ENCODE measurements at regions not wholly inside any gene's neighbourhood (a gene's known extent, or its start where the extent isn't known, plus 50 kb on each side); places are given as distances from the start of the nearest gene placed in this dataset.

DNA sequence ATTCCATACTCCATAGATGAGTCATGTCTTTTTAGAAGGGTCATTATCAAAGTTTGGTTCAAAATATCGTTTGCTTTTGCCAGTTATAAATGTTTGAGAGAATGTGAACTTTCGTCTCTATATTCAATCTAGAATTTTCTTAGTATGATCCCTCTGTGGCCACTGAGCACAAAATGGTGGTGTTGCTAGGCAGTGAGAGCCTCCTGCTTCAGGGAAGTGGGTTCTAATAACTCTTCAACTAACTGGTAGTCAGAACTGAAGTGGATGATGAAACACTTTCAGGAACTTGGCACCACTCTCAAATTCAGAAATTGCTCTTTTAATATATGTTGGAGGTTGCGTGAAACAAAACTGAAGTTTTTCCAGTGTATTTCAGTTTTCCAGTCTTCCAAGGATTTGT, 125.0 kb upstream of the DOK5 start:
- ATAC-seq = no peak
- Histone ChIP-seq H3K9me2 (ENCODE audit: insufficient read depth) (peaks cover 8% of the 10 kb centered on the region; the same call in 1 of the 2 replicates), H3F3A (replicated peaks; ENCODE audit: low read depth) (no peaks in the 10 kb centered on the region), H2AFZ (no peak overlapping the region), H4K20me1 (replicated peaks; ENCODE audit: insufficient read depth) (no peaks in the 10 kb centered on the region), H3K27me3 (ENCODE audit: insufficient read depth) (no peaks in the 10 kb centered on the region), H3K27ac (ENCODE audit: low read depth) (no peak overlapping the region), H3K4me1 (ENCODE audit: insufficient read depth) (peaks cover 22% of the 10 kb centered on the region), H3K4me3 (no peak overlapping the region), H3K79me2 (replicated peaks; ENCODE audit: insufficient read depth) (no peaks in the 10 kb centered on the region), H3K4me2 (no peak overlapping the region), H3K36me3 (ENCODE audit: insufficient read depth) (no peaks in the 10 kb centered on the region)
- Mint-ChIP-seq H3K27me3 (ENCODE audit: insufficient read depth, low read depth, poor library complexity) (peaks cover 4% of the 10 kb centered on the region), H3K36me3 (ENCODE audit: low read depth) (peaks cover 4% of the 10 kb centered on the region; the same call in 1 of the 3 replicates), H3K9me3 (no peaks in the 10 kb centered on the region), H3K27ac (no peak overlapping the region), H3K4me1 (peaks cover 17% of the 10 kb centered on the region), H3K4me3 (no peak overlapping the region)
- no peak for TF ChIP-seq ZNF114 (CRISPR knock-in tag; IDR thresholded peaks at IDR 0.05)
- TF ChIP-seq ZNF331 (CRISPR knock-in tag; IDR thresholded peaks at IDR 0.05; ENCODE audit: low read depth) = no peak
- no peak for TF ChIP-seq EZH2 (IDR thresholded peaks at IDR 0.05; ENCODE audit: low read depth, unreplicated experiment)
- TF ChIP-seq, protein P1, sequence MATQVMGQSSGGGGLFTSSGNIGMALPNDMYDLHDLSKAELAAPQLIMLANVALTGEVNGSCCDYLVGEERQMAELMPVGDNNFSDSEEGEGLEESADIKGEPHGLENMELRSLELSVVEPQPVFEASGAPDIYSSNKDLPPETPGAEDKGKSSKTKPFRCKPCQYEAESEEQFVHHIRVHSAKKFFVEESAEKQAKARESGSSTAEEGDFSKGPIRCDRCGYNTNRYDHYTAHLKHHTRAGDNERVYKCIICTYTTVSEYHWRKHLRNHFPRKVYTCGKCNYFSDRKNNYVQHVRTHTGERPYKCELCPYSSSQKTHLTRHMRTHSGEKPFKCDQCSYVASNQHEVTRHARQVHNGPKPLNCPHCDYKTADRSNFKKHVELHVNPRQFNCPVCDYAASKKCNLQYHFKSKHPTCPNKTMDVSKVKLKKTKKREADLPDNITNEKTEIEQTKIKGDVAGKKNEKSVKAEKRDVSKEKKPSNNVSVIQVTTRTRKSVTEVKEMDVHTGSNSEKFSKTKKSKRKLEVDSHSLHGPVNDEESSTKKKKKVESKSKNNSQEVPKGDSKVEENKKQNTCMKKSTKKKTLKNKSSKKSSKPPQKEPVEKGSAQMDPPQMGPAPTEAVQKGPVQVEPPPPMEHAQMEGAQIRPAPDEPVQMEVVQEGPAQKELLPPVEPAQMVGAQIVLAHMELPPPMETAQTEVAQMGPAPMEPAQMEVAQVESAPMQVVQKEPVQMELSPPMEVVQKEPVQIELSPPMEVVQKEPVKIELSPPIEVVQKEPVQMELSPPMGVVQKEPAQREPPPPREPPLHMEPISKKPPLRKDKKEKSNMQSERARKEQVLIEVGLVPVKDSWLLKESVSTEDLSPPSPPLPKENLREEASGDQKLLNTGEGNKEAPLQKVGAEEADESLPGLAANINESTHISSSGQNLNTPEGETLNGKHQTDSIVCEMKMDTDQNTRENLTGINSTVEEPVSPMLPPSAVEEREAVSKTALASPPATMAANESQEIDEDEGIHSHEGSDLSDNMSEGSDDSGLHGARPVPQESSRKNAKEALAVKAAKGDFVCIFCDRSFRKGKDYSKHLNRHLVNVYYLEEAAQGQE (IDR thresholded peaks at IDR 0.05; ENCODE audit: unreplicated experiment) = no peak
- TF ChIP-seq POLR2AphosphoS5 (IDR thresholded peaks at IDR 0.05; ENCODE audit: low read depth) = no peak
- no peak for TF ChIP-seq NANOG (IDR thresholded peaks at IDR 0.05; ENCODE audit: borderline replicate concordance)
- no peak for TF ChIP-seq JUNB (IDR thresholded peaks at IDR 0.05; ENCODE audit: unreplicated experiment)
- no peak for TF ChIP-seq STAT1 (IDR thresholded peaks at IDR 0.05; ENCODE audit: unreplicated experiment)
- no peak for TF ChIP-seq CREB1 (CRISPR knock-in tag; IDR thresholded peaks at IDR 0.05; ENCODE audit: low read depth)
- TF ChIP-seq, protein P2, sequence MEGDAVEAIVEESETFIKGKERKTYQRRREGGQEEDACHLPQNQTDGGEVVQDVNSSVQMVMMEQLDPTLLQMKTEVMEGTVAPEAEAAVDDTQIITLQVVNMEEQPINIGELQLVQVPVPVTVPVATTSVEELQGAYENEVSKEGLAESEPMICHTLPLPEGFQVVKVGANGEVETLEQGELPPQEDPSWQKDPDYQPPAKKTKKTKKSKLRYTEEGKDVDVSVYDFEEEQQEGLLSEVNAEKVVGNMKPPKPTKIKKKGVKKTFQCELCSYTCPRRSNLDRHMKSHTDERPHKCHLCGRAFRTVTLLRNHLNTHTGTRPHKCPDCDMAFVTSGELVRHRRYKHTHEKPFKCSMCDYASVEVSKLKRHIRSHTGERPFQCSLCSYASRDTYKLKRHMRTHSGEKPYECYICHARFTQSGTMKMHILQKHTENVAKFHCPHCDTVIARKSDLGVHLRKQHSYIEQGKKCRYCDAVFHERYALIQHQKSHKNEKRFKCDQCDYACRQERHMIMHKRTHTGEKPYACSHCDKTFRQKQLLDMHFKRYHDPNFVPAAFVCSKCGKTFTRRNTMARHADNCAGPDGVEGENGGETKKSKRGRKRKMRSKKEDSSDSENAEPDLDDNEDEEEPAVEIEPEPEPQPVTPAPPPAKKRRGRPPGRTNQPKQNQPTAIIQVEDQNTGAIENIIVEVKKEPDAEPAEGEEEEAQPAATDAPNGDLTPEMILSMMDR (conservative IDR thresholded peaks at IDR 0.05; ENCODE audit: low read depth in 2 of 2) = no peak
- TF ChIP-seq, protein P3, sequence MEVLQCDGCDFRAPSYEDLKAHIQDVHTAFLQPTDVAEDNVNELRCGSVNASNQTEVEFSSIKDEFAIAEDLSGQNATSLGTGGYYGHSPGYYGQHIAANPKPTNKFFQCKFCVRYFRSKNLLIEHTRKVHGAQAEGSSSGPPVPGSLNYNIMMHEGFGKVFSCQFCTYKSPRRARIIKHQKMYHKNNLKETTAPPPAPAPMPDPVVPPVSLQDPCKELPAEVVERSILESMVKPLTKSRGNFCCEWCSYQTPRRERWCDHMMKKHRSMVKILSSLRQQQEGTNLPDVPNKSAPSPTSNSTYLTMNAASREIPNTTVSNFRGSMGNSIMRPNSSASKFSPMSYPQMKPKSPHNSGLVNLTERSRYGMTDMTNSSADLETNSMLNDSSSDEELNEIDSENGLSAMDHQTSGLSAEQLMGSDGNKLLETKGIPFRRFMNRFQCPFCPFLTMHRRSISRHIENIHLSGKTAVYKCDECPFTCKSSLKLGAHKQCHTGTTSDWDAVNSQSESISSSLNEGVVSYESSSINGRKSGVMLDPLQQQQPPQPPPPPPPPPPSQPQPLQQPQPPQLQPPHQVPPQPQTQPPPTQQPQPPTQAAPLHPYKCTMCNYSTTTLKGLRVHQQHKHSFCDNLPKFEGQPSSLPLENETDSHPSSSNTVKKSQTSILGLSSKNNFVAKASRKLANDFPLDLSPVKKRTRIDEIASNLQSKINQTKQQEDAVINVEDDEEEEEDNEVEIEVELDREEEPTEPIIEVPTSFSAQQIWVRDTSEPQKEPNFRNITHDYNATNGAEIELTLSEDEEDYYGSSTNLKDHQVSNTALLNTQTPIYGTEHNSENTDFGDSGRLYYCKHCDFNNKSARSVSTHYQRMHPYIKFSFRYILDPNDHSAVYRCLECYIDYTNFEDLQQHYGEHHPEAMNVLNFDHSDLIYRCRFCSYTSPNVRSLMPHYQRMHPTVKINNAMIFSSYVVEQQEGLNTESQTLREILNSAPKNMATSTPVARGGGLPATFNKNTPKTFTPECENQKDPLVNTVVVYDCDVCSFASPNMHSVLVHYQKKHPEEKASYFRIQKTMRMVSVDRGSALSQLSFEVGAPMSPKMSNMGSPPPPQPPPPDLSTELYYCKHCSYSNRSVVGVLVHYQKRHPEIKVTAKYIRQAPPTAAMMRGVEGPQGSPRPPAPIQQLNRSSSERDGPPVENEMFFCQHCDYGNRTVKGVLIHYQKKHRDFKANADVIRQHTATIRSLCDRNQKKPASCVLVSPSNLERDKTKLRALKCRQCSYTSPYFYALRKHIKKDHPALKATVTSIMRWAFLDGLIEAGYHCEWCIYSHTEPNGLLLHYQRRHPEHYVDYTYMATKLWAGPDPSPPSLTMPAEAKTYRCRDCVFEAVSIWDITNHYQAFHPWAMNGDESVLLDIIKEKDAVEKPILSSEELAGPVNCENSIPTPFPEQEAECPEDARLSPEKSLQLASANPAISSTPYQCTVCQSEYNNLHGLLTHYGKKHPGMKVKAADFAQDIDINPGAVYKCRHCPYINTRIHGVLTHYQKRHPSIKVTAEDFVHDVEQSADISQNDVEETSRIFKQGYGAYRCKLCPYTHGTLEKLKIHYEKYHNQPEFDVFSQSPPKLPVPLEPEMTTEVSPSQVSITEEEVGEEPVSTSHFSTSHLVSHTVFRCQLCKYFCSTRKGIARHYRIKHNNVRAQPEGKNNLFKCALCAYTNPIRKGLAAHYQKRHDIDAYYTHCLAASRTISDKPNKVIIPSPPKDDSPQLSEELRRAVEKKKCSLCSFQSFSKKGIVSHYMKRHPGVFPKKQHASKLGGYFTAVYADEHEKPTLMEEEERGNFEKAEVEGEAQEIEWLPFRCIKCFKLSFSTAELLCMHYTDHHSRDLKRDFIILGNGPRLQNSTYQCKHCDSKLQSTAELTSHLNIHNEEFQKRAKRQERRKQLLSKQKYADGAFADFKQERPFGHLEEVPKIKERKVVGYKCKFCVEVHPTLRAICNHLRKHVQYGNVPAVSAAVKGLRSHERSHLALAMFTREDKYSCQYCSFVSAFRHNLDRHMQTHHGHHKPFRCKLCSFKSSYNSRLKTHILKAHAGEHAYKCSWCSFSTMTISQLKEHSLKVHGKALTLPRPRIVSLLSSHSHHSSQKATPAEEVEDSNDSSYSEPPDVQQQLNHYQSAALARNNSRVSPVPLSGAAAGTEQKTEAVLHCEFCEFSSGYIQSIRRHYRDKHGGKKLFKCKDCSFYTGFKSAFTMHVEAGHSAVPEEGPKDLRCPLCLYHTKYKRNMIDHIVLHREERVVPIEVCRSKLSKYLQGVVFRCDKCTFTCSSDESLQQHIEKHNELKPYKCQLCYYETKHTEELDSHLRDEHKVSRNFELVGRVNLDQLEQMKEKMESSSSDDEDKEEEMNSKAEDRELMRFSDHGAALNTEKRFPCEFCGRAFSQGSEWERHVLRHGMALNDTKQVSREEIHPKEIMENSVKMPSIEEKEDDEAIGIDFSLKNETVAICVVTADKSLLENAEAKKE (CRISPR knock-in tag; IDR thresholded peaks at IDR 0.05) = no peak
- DNase-seq (ENCODE audit: low spot score) = no peak

Measured in GM23338 (cell line).